H1 (cell line): ENCODE measurements at regions not wholly inside any gene's neighbourhood (a gene's known extent, or its start where the extent isn't known, plus 50 kb on each side); places are given as distances from the start of the nearest gene placed in this dataset.

ENCODE experiments used
- CTCF ChIA-PET: fragments of 300-600 bp; sonication (Branson Sonifier 250); formaldehyde crosslinking; loops from one replicate; lab custom pipeline; 2021; ENCODE audit not compliant: partially characterized antibody; lab: Charles Lee
- POLR2A ChIA-PET: fragments of 300-600 bp; sonication (Branson Sonifier 250); formaldehyde crosslinking; loops from one replicate; lab custom pipeline; 2021; ENCODE audit warnings: inconsistent platforms; ENCODE audit not compliant: partially characterized antibody; lab: Charles Lee
- DNase-seq, 2 experiments: peaks; one replicate each; pipeline versions ENCODE4 v3.0.0 to v3.0.0-alpha.2; 2010 to 2022; ENCODE audit warnings: low spot score in 2 of 2, low read depth in 1 of 2, mixed read lengths in 1 of 2
- FAIRE-seq: peaks from 2 replicates; lab custom pipeline; 2011; peaks lifted over from hg19 to GRCh38; lab: Jason Lieb, UNC
- H2AFZ ChIP-seq: 2 replicates; pipeline ENCODE4 v1.8.1; 2012; ENCODE audit warnings: low read length, inconsistent platforms
- H2AK5ac ChIP-seq: 2 replicates; pipeline ENCODE4 v1.6.1; 2013; ENCODE audit warnings: low read depth, low read length
- H2BK120ac ChIP-seq: replicated peaks from 2 replicates; pipeline ENCODE3; 2013; ENCODE audit warnings: low read depth, low read length, inconsistent platforms
- H2BK12ac ChIP-seq: 2 replicates; pipeline ENCODE4 v1.6.1; 2013; ENCODE audit warnings: low read depth, low read length
- H2BK15ac ChIP-seq: 2 replicates; pipeline ENCODE4 v1.6.1; 2013; ENCODE audit warnings: low read length
- H2BK20ac ChIP-seq: 2 replicates; pipeline ENCODE4 v1.6.1; 2013; ENCODE audit warnings: low read length
- H2BK5ac ChIP-seq: 2 replicates; pipeline ENCODE4 v1.6.1; 2013; ENCODE audit warnings: low read depth, low read length
- H3K14ac ChIP-seq: 2 replicates; pipeline ENCODE4 v1.6.1; 2013; ENCODE audit warnings: inconsistent platforms; ENCODE audit not compliant: insufficient read length
- H3K18ac ChIP-seq: 2 replicates; pipeline ENCODE4 v1.6.1; 2013; ENCODE audit warnings: low read length; ENCODE audit errors: extremely low read depth
- H3K23ac ChIP-seq: 2 replicates; pipeline ENCODE4 v1.6.1; 2013; ENCODE audit warnings: inconsistent platforms; ENCODE audit not compliant: insufficient read length
- H3K23me2 ChIP-seq: 2 replicates; pipeline ENCODE4 v1.6.1; 2013; ENCODE audit warnings: low read depth, low read length
- H3K27ac ChIP-seq: 2 replicates; pipeline ENCODE4 v1.6.1; 2011; ENCODE audit warnings: low read depth, low read length, inconsistent platforms
- H3K27me3 ChIP-seq, 4 experiments: replicated peaks in 1 of 4; 1 replicate in 1 of 4; 2 replicates in 3 of 4; pipeline versions ENCODE4 v1.6.1 to v1.8.1; 2011 to 2013; ENCODE audit warnings: low read length in 3 of 4, mild to moderate bottlenecking in 3 of 4, inconsistent platforms in 2 of 4, mixed read lengths in 2 of 4, moderate library complexity in 1 of 4; ENCODE audit not compliant: control insufficient read depth in 3 of 4, insufficient read depth in 3 of 4; ENCODE audit errors: extremely low read depth in 1 of 4
- H3K36me3 ChIP-seq, 4 experiments: 2 replicates each; pipeline versions ENCODE4 v1.6.1 to v1.8.1; 2011 to 2013; ENCODE audit warnings: mild to moderate bottlenecking in 4 of 4, low read length in 3 of 4, moderate library complexity in 2 of 4, control low read depth in 1 of 4, inconsistent platforms in 1 of 4; ENCODE audit not compliant: insufficient read depth in 4 of 4, control insufficient read depth in 2 of 4
- H3K4ac ChIP-seq: replicated peaks from 2 replicates; pipeline ENCODE3; 2013; ENCODE audit warnings: low read length, low read depth, mixed read lengths, inconsistent platforms; ENCODE audit not compliant: insufficient read length
- H3K4me1 ChIP-seq, 4 experiments: replicated peaks in 1 of 4; 1 replicate in 1 of 4; 2 replicates in 3 of 4; pipeline versions ENCODE4 v1.6.1 to v1.8.1; 2011 to 2013; ENCODE audit warnings: low read length in 3 of 4, inconsistent platforms in 2 of 4, mixed read lengths in 1 of 4; ENCODE audit not compliant: insufficient read depth in 4 of 4, control insufficient read depth in 3 of 4
- H3K4me2 ChIP-seq, 2 experiments: 2 replicates each; pipeline versions ENCODE4 v1.6.1 to v1.8.1; 2011 to 2013; ENCODE audit warnings: low read depth in 2 of 2, low read length in 2 of 2, control low read depth in 1 of 2, inconsistent platforms in 1 of 2, mild to moderate bottlenecking in 1 of 2; ENCODE audit not compliant: insufficient read depth in 1 of 2
- H3K4me3 ChIP-seq, 4 experiments: fragments of 200-600, 300-600 bp in 1 of 4; sonication (generic), shearing (Covaris generic), sonication (Bioruptor Twin) in 1 of 4; 2 replicates each; pipeline versions ENCODE4 v1.5.1 to v1.8.1; 2011 to 2016; ENCODE audit warnings: low read length in 4 of 4, low read depth in 3 of 4, control low read depth in 2 of 4, inconsistent platforms in 2 of 4, mild to moderate bottlenecking in 2 of 4, mixed read lengths in 1 of 4, moderate library complexity in 1 of 4; ENCODE audit not compliant: insufficient read depth in 2 of 4; ENCODE audit errors: extremely low read depth in 1 of 4
- H3K56ac ChIP-seq: replicated peaks from 2 replicates; pipeline ENCODE3; 2013; ENCODE audit warnings: low read depth, mild to moderate bottlenecking, mixed read lengths, low read length, inconsistent platforms; ENCODE audit not compliant: insufficient read length
- H3K79me1 ChIP-seq: 2 replicates; pipeline ENCODE4 v1.6.1; 2013; ENCODE audit warnings: low read depth, low read length, control low read depth
- H3K79me2 ChIP-seq, 2 experiments: 2 replicates each; pipeline versions ENCODE4 v1.6.1 to v1.8.1; 2012 to 2013; ENCODE audit warnings: low read length in 2 of 2, mild to moderate bottlenecking in 2 of 2, inconsistent platforms in 1 of 2; ENCODE audit not compliant: insufficient read depth in 2 of 2, control insufficient read depth in 1 of 2
- H3K9ac ChIP-seq, 4 experiments: replicated peaks in 1 of 4; 1 replicate in 1 of 4; 2 replicates in 3 of 4; pipeline versions ENCODE4 v1.6.1 to v1.8.1; 2011 to 2013; ENCODE audit warnings: low read depth in 3 of 4, low read length in 3 of 4, control low read depth in 2 of 4, mild to moderate bottlenecking in 2 of 4, moderate library complexity in 2 of 4, inconsistent platforms in 1 of 4; ENCODE audit errors: extremely low read depth in 1 of 4
- H3K9me3 ChIP-seq, 2 experiments: 2 replicates each; pipeline versions ENCODE4 v1.6.1 to v1.8.1; 2012 to 2013; ENCODE audit warnings: mild to moderate bottlenecking in 2 of 2, moderate library complexity in 2 of 2, control low read depth in 1 of 2, inconsistent platforms in 1 of 2, low read depth in 1 of 2, low read length in 1 of 2, mixed read lengths in 1 of 2; ENCODE audit not compliant: insufficient read depth in 2 of 2
- H4K20me1 ChIP-seq, 2 experiments: replicated peaks in 1 of 2; 2 replicates each; pipeline versions ENCODE3 to v1.8.1; 2011 to 2013; ENCODE audit warnings: inconsistent platforms in 2 of 2, low read length in 2 of 2, mild to moderate bottlenecking in 1 of 2; ENCODE audit not compliant: insufficient read depth in 2 of 2, control insufficient read depth in 1 of 2
- H4K5ac ChIP-seq: 2 replicates; pipeline ENCODE4 v1.6.1; 2013; ENCODE audit warnings: low read length, low read depth, mixed read lengths, inconsistent platforms; ENCODE audit not compliant: insufficient read length
- H4K8ac ChIP-seq: 2 replicates; pipeline ENCODE4 v1.8.0; 2013; ENCODE audit warnings: mild to moderate bottlenecking, moderate library complexity, low read length, inconsistent platforms; ENCODE audit not compliant: insufficient read depth; ENCODE audit errors: extremely low read depth
- H4K91ac ChIP-seq: replicated peaks from 2 replicates; pipeline ENCODE3; 2013; ENCODE audit warnings: low read length, mixed read lengths, inconsistent platforms; ENCODE audit not compliant: insufficient read length
- BACH1 ChIP-seq: IDR thresholded peaks from 2 replicates; pipeline ENCODE4 v1.6.1; 2012; ENCODE audit warnings: low read length, improper control_type of control experiment
- CTBP2 ChIP-seq: IDR thresholded peaks from 2 replicates; pipeline ENCODE4 v1.7.0; 2011; ENCODE audit warnings: borderline replicate concordance, mild to moderate bottlenecking, moderate library complexity, mixed read lengths, low read length; ENCODE audit not compliant: insufficient read depth, insufficient read length
- E2F6 ChIP-seq: IDR thresholded peaks from 2 replicates; pipeline ENCODE4 v1.6.1; 2012; ENCODE audit warnings: inconsistent platforms
- EGR1 ChIP-seq: IDR thresholded peaks from 2 replicates; pipeline ENCODE4 v1.6.1; 2011; ENCODE audit warnings: low read depth, low read length, borderline replicate concordance
- EZH2 ChIP-seq: fragments of 200-600 bp; sonication (generic); IDR thresholded peaks from 2 replicates; pipeline ENCODE4 v1.7.1; 2012; ENCODE audit warnings: low read depth, mild to moderate bottlenecking, moderate library complexity, low read length, inconsistent platforms; ENCODE audit not compliant: severe bottlenecking
- GABPA ChIP-seq: IDR thresholded peaks from 2 replicates; pipeline ENCODE4 v1.6.1; 2011; ENCODE audit warnings: mild to moderate bottlenecking, low read length, moderate library complexity, borderline replicate concordance; ENCODE audit not compliant: insufficient read depth
- JUN ChIP-seq: IDR thresholded peaks from 2 replicates; pipeline ENCODE4 v1.6.1; 2011; ENCODE audit warnings: low read depth, mild to moderate bottlenecking, improper control_type of control experiment, low read length
- KDM5A ChIP-seq: fragments of 200-600 bp; IDR thresholded peaks from 2 replicates; pipeline ENCODE4 v1.7.1; 2012; ENCODE audit warnings: mild to moderate bottlenecking, low read length, inconsistent platforms, mixed read lengths
- POLR2AphosphoS5 ChIP-seq: IDR thresholded peaks from 2 replicates; pipeline ENCODE4 v1.6.1; 2011; ENCODE audit warnings: low read depth, low read length
- RAD21 ChIP-seq, 2 experiments: IDR thresholded peaks in 1 of 2; conservative IDR thresholded peaks in 1 of 2; 2 replicates each; pipeline ENCODE4 v1.6.1; 2011; ENCODE audit warnings: low read depth in 2 of 2, low read length in 2 of 2, improper control_type of control experiment in 1 of 2, inconsistent platforms in 1 of 2, mild to moderate bottlenecking in 1 of 2, moderate library complexity in 1 of 2
- RXRA ChIP-seq: IDR thresholded peaks from 2 replicates; pipeline ENCODE4 v1.6.1; 2011; ENCODE audit warnings: low read depth, mild to moderate bottlenecking, low read length, moderate library complexity; ENCODE audit not compliant: insufficient read depth
- WGBS, 2 experiments: shearing (Covaris generic) in 1 of 2; methylation state at CpG; one replicate each; pipeline versions ENCODE4 v1.1.6 to v1.1.7; 2013 to 2015; ENCODE audit warnings: low lambda C conversion rate in 2 of 2, mixed read lengths in 2 of 2, inconsistent platforms in 1 of 2, low coverage in 1 of 2, missing lambda C conversion rate in 1 of 2; ENCODE audit not compliant: insufficient replicate concordance in 2 of 2, insufficient coverage in 1 of 2, insufficient read length in 1 of 2; ENCODE audit errors: extremely low coverage in 1 of 2, missing lambda C conversion rate in 1 of 2; 5-methylcytosine and 5-hydroxymethylcytosine counted together
- TF ChIP-seq, protein P1 (sequence below): IDR thresholded peaks from 2 replicates; pipeline ENCODE4 v1.6.1; 2011; ENCODE audit warnings: low read depth, mild to moderate bottlenecking, low read length; ENCODE audit not compliant: insufficient read depth

- no peak overlapping the region for H4K8ac ChIP-seq
- no peak overlapping the region for H4K91ac ChIP-seq
- no peaks in the 10 kb centered on the region for H3K79me1 ChIP-seq
- H3K4me3 ChIP-seq, result no peak overlapping the region
- no peak overlapping the region for H3K23ac ChIP-seq
- H2BK120ac ChIP-seq, result no peak overlapping the region
- H2BK5ac ChIP-seq, result no peak overlapping the region
- H4K5ac ChIP-seq, result no peak overlapping the region
- H4K20me1 ChIP-seq, result no peaks in the 10 kb centered on the region
- H3K4ac ChIP-seq, result no peak overlapping the region
- CTCF ChIA-PET, result no interaction called here
- FAIRE-seq, result no peak
- peaks cover 66 to 70% of the 10 kb centered on the region in 2 experiments for H3K9me3 ChIP-seq
- H2BK20ac ChIP-seq, result no peak overlapping the region
- 0 out of 2 replicates have a peak, but pooled peaks cover 2% of the 10 kb centered on the region for H3K23me2 ChIP-seq
- H3K4me1 ChIP-seq, result no peaks in the 10 kb centered on the region
- no peak overlapping the region for H3K9ac ChIP-seq
- H2AK5ac ChIP-seq, result no peak overlapping the region
- H3K18ac ChIP-seq, result no peak overlapping the region
- no peak overlapping the region for H3K14ac ChIP-seq
- no peak overlapping the region for H2BK15ac ChIP-seq
- no peaks in the 10 kb centered on the region for H3K27me3 ChIP-seq
- no peak overlapping the region for H3K56ac ChIP-seq
- H3K79me2 ChIP-seq, result no peaks in the 10 kb centered on the region
- no peak overlapping the region for H2BK12ac ChIP-seq
- POLR2A ChIA-PET, result no interaction called here
- WGBS, 2 experiments, result 82% methylated on average over 2 of the region's 2 CpGs; no CpG with 5 or more reads in 1 of the 2 experiments
- no peak overlapping the region for H2AFZ ChIP-seq
- no peaks in the 10 kb centered on the region for H3K36me3 ChIP-seq
- no peak overlapping the region for H3K27ac ChIP-seq
- H3K4me2 ChIP-seq, result no peak overlapping the region
- no peak for DNase-seq
- TF ChIP-seq E2F6 (no peak), RAD21 (IDR thresholded peaks at IDR 0.05 in 1 of 2, conservative IDR thresholded peaks at IDR 0.05 in 1 of 2; ENCODE audit: low read depth in 2 of 2, low read length in 2 of 2) (no peak), EZH2 (no peak), EGR1 (no peak), JUN (no peak), BACH1 (no peak), POLR2AphosphoS5 (no peak), RXRA (no peak), KDM5A (no peak), CTBP2 (no peak), GABPA (no peak)
- TF ChIP-seq, protein P1, sequence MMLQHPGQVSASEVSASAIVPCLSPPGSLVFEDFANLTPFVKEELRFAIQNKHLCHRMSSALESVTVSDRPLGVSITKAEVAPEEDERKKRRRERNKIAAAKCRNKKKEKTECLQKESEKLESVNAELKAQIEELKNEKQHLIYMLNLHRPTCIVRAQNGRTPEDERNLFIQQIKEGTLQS, result no peak
These were observed 63.3 kb upstream of the VIPR2 start for GRCh38 chr7:159207951-159208350.
